Esophagus squamous epithelium (tissue), 4 donors: ENCODE measurements at regions not wholly inside any gene's neighbourhood (a gene's known extent, or its start where the extent isn't known, plus 50 kb on each side); places are given as distances from the start of the nearest gene placed in this dataset.

ENCODE experiments used
- POLR2A ChIP-seq, 4 donors: fragments of 450-650 bp; IDR thresholded peaks; one replicate each; pipeline ENCODE4 v1.6.1; 2017; ENCODE audit warnings: antibody characterized with exemption in 4 of 4, mild to moderate bottlenecking in 4 of 4, moderate library complexity in 3 of 4
- TF ChIP-seq, protein P1 (sequence below), 6 experiments: fragments of 450-650 bp in 4 of 6; fragments of 200-600 bp in 2 of 6; sonication (generic) in 2 of 6; IDR thresholded peaks; one replicate each; pipeline ENCODE4 v1.5.1; 2016 to 2019; ENCODE audit warnings: antibody characterized with exemption in 6 of 6, mild to moderate bottlenecking in 4 of 6, moderate library complexity in 4 of 6

DNA sequence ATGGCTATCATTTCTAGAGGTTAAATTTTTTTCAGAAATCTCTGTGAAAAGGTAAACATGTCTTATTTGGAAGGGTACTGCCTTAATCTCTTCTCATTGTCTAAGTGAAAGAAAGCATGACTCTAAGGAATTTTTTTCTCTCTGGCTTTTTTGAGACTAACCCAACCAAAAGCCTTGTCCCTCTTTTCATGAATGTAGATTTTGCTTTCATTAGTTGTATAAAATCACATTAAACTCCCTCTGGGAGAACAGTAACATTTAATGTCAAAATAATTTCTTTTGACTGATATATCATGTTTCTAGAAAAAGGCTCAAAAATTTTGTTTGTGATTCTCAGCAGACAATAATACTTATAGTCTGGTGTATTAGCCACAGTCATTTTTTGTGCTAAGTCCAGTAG is 168.4 kb upstream of the SPOPL start:
- TF ChIP-seq, protein P1, sequence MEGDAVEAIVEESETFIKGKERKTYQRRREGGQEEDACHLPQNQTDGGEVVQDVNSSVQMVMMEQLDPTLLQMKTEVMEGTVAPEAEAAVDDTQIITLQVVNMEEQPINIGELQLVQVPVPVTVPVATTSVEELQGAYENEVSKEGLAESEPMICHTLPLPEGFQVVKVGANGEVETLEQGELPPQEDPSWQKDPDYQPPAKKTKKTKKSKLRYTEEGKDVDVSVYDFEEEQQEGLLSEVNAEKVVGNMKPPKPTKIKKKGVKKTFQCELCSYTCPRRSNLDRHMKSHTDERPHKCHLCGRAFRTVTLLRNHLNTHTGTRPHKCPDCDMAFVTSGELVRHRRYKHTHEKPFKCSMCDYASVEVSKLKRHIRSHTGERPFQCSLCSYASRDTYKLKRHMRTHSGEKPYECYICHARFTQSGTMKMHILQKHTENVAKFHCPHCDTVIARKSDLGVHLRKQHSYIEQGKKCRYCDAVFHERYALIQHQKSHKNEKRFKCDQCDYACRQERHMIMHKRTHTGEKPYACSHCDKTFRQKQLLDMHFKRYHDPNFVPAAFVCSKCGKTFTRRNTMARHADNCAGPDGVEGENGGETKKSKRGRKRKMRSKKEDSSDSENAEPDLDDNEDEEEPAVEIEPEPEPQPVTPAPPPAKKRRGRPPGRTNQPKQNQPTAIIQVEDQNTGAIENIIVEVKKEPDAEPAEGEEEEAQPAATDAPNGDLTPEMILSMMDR (IDR thresholded peaks at IDR 0.05) = no peak
- no peak for TF ChIP-seq POLR2A (IDR thresholded peaks at IDR 0.05)
